ENCODE measurements at regions not wholly inside any gene's neighbourhood (a gene's known extent, or its start where the extent isn't known, plus 50 kb on each side); places are given as distances from the start of the nearest gene placed in this dataset.

DNA sequence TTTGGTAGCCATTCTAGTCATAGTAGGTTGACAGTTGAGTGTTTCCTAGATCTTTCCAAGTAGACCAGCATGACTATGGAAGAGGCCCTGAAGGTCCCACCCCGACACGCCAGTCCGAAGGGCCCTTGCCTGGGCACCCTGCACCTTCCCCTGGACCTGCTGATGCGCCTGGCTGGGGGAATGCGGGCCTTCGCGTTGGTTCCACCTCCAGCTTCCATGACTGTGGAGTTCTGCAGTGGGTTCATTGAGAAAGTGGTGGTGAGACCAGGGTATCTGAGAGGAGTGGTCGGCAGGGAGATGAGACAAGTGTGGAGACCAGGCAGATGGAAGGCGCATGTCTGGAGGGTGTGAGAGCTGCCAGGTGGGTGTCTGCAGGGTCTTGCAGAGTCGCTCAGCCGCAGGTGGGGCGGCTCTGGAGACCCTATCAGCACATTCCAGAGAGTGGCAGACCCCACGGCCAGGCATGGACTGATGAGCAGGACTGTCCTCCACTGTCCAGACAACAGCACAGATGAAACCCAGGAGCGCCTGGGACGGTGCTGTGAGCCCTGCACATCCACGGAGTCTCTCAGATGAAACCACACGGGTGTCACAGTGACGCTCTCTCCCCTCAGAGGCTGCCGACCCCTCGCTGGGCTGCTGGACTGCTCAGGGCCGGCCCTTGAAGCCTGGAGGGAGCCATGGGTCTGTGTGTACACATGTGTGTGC, 182.5 kb upstream of the HDAC4 start:
- TF ChIP-seq, protein P1, sequence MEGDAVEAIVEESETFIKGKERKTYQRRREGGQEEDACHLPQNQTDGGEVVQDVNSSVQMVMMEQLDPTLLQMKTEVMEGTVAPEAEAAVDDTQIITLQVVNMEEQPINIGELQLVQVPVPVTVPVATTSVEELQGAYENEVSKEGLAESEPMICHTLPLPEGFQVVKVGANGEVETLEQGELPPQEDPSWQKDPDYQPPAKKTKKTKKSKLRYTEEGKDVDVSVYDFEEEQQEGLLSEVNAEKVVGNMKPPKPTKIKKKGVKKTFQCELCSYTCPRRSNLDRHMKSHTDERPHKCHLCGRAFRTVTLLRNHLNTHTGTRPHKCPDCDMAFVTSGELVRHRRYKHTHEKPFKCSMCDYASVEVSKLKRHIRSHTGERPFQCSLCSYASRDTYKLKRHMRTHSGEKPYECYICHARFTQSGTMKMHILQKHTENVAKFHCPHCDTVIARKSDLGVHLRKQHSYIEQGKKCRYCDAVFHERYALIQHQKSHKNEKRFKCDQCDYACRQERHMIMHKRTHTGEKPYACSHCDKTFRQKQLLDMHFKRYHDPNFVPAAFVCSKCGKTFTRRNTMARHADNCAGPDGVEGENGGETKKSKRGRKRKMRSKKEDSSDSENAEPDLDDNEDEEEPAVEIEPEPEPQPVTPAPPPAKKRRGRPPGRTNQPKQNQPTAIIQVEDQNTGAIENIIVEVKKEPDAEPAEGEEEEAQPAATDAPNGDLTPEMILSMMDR (IDR thresholded peaks at IDR 0.05), result no peak
- TF ChIP-seq POLR2A (IDR thresholded peaks at IDR 0.05), result no peak
